HG02852 (cell line): ENCODE measurements at regions not wholly inside any gene's neighbourhood (a gene's known extent, or its start where the extent isn't known, plus 50 kb on each side); places are given as distances from the start of the nearest gene placed in this dataset.

ENCODE experiments used
- ATAC-seq: cut with Tn5 transposase; IDR thresholded peaks from one replicate; pipeline ENCODE4 v1.9.1; 2021; ENCODE audit warnings: mild to moderate bottlenecking, moderate library complexity; ENCODE audit not compliant: unreplicated experiment

- ATAC-seq, result no peak
These were observed 65.3 kb upstream of the IGF1R start for GRCh38 chr15:98582900-98583554.

DNA sequence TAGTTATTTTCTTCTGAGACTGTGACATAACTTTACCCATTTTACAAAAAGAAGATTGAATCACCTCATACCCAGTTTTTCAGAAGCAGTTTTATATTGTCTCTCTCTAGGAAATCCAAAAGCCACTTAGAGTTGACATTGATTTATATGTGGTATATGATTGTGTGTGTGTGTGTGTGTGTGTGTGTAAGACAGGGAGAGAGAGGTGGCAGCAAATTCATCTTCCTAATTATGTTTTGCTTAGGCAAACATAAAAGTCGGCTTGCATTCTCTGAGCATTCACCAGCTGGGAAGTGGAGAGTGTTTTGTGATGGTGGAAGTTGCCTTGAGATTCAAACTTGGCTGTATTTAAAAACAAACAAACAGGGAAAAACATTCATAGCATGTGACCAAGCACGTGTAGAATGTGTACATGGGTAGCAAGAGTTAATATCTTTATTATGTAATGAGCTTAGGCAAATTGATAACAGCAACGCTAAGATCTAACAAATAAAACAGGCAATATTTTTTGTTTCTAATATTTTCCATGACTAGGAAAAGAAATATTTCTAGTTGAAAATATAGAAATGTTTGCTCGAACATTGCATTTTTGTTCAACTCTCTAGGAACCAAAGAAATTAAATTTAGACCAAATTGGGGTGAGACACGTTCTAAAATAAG lies 64.4 kb upstream of the IGF1R start:
- no peak for ATAC-seq

DNA sequence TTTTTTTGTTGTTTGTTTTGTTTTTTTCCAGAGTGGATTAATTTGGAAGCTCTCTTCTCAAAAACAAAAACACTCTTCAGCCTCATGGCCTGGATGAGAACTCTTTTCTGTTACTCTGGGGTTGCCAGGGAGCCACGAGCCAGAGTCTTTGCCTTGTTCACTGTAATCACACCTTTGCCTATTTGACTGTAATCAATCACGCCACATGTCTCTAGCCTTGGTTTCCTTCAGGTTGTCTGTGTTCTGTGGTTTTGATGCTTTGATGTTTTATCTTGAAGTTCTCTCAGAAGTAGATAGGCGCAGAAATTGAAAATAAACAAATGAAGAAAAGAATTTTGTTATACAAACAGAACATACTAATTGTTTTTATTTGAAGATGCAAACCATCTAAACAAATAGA lies 62.3 kb upstream of the IGF1R start:
- ATAC-seq, result no peak

DNA sequence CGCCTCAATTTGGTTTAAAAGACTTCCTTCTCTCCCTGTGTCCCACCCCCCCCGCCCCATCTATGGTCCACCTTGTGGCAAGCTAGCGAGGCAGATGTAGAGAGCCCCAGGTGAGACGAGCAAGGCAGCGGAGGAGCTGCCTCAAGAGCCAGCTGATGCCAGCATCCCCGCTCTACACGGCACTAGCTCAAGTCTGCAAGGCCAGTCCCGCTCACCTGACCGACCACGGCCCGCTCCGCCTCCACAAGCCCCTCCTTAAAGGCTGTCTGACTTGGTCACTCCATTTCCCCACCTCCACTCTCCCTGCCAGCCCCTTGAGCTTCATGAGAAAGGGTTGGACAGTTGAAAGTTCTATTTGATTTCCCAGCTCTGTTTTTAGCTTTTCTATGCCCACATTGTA lies 56.2 kb upstream of the IGF1R start:
- ATAC-seq, result no peak

DNA sequence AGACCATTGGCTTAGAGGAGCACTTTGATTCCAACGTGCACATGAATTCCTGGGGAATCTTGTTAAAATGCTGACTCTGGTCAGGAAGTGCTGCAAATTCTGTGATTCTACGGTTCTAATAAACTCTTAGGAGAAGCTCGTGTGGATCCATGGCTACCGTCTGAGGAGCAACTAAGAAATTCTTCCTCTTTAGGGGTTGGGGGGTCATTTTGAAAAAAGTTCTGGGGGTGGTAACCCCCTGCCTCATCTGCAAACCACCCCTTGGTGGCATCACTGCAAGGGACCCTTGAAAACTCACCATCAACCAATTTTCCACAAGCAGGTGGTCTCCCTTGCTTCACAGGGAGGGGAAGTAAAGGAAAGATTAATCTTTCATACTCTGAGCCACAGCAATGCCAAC lies 52.2 kb upstream of the IGF1R start:
- ATAC-seq, result no peak

GRCh38 chr15:98596885-98597392 lies 51.4 kb upstream of the IGF1R start:
- no peak for ATAC-seq

DNA sequence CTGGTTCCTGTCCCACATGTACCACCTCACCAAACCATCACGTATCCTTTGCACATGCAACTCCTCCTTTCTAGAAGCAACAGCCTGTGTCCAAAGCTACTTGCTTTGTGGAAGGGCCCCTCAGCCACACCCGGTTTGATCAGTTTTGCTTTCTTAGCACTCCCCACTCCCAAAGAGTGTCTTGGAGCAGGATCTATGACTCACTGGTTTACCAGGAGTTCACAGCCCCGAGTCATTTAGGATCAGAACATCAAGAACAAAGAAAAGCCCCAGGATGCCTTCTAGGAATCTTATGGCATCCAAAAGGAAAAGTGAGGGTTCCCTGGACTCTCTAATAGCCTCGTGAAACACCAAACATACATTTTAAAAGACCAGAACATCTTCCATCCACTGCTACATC lies 50.7 kb upstream of the IGF1R start:
- ATAC-seq, result no peak
